Activated CD8-positive, alpha-beta T cell treated with anti-CD3 and anti-CD28 coated beads, Interleukin-2, amount 10 ng/mL, durations not matched to agents 7 days and 5 days (primary cell): ENCODE measurements at regions not wholly inside any gene's neighbourhood (a gene's known extent, or its start where the extent isn't known, plus 50 kb on each side); places are given as distances from the start of the nearest gene placed in this dataset.

ENCODE experiments used
- ATAC-seq: fragments of 150-1000 bp; cut with Tn5 transposase; one replicate; pipeline ENCODE4 v1.10.0; 2021; ENCODE audit warnings: moderate library complexity
- CTCF ChIA-PET: fragments of 350-600 bp; sonication (Branson Sonifier 250); formaldehyde crosslinking; loops from one replicate; lab custom pipeline; 2021; ENCODE audit warnings: antibody characterized with exemption; lab: Charles Lee
- POLR2A ChIA-PET: fragments of 350-600 bp; sonication (Branson Sonifier 250); formaldehyde crosslinking; loops from one replicate; lab custom pipeline; 2021; ENCODE audit warnings: antibody characterized with exemption; lab: Charles Lee
- DNase-seq: peaks from one replicate; pipeline ENCODE4 v3.0.0-alpha.2; 2020
- H3K27ac Mint-ChIP-seq: one replicate; pipeline ENCODE4 v1.8.0; 2021; ENCODE audit warnings: mild to moderate bottlenecking, mixed read lengths
- H3K27me3 Mint-ChIP-seq: one replicate; pipeline ENCODE4 v1.8.0; 2021; ENCODE audit warnings: low read depth, mixed read lengths
- H3K36me3 Mint-ChIP-seq: one replicate; pipeline ENCODE4 v1.8.0; 2021; ENCODE audit warnings: low read depth, mixed read lengths
- H3K4me1 Mint-ChIP-seq: one replicate; pipeline ENCODE4 v1.8.0; 2021; ENCODE audit warnings: low read depth, mixed read lengths
- H3K4me3 Mint-ChIP-seq: one replicate; pipeline ENCODE4 v1.8.0; 2021; ENCODE audit warnings: mild to moderate bottlenecking, mixed read lengths
- H3K9me3 Mint-ChIP-seq: one replicate; pipeline ENCODE4 v1.8.0; 2022; ENCODE audit warnings: mixed read lengths; ENCODE audit not compliant: insufficient read depth

DNA sequence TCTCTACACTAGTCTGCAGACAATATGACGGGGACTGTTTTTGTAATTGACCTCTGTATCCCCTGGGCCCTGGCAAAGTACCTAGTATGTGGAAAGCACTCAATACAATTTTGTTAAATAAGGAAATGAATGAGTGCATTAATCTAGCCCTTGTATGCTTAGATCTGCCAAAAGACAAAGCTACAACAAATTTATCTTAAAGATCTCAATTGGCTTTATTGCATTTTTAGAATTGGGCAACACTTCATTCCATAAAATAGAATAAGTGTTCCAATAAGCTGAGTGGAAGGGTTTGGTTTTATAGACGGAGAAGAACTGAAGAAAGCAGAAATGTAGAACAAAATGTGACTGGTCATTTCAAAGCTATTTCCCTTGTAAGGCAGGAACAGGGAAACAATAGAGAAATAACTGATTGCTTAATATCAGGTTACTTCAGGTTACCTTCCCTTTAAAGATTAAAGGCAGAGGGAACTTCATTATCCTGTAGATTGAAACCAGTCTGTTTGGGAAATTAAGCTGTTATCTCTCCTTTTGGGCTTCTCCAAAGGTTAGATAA lies 108.3 kb upstream of the MME start:
- ChIA-PET CTCF (no interaction called here), POLR2A (no interaction called here)
- DNase-seq, result no peak
- no peak for ATAC-seq
- no peak overlapping the region for H3K4me3 Mint-ChIP-seq
- H3K9me3 Mint-ChIP-seq, result no peaks in the 10 kb centered on the region
- no peak overlapping the region for H3K27ac Mint-ChIP-seq
- no peaks in the 10 kb centered on the region for H3K36me3 Mint-ChIP-seq
- H3K4me1 Mint-ChIP-seq, result no peaks in the 10 kb centered on the region
- no peaks in the 10 kb centered on the region for H3K27me3 Mint-ChIP-seq

DNA sequence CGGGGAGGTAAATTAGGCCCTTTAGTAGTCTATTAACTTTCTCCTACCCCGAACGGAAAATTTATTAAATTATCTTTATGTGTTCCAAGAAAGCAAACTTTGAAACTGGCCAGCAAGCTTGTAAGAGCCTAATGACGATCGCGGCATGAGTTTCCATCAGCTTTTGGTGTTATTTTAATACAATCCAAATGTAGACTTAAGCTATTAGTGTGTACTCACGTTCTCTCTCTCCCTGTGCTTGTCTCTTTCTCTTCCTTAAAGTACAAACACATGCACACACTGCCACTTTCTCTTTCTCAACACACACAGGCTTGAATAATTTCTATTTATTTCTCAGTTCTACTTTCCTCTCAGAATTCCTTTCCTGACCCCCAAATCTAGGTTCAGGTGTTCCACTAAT lies 108.8 kb upstream of the MME start:
- CTCF ChIA-PET, result no interaction called here
- H3K27me3 Mint-ChIP-seq, result no peaks in the 10 kb centered on the region
- DNase-seq, result no peak
- POLR2A ChIA-PET, result no interaction called here
- H3K27ac Mint-ChIP-seq, result no peak overlapping the region
- no peaks in the 10 kb centered on the region for H3K36me3 Mint-ChIP-seq
- H3K4me3 Mint-ChIP-seq, result no peak overlapping the region
- no peaks in the 10 kb centered on the region for H3K9me3 Mint-ChIP-seq
- no peaks in the 10 kb centered on the region for H3K4me1 Mint-ChIP-seq
- ATAC-seq, result no peak

DNA sequence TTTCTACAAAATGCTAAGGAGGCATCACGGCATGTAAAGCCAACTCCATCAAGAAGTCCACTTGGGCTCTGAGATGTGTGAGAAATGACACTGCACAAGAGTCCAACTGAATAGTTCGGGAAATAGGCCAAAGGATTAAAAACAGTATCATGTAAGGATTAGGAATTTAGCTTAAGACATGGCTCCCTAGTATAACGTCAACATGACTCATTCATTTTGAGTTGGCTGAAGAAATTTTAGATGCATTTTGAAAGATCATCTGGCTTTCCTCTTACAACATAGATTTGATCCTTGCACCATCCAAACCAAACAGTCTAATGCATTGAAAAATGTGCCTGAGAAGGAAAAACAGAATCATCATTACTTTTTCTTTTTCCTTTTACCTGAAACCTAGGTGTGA lies 109.3 kb upstream of the MME start:
- no peak for ATAC-seq
- Mint-ChIP-seq H3K27me3 (no peaks in the 10 kb centered on the region), H3K4me1 (no peaks in the 10 kb centered on the region), H3K4me3 (no peak overlapping the region), H3K9me3 (no peaks in the 10 kb centered on the region), H3K36me3 (no peaks in the 10 kb centered on the region), H3K27ac (no peak overlapping the region)
- ChIA-PET POLR2A (no interaction called here), CTCF (no interaction called here)
- no peak for DNase-seq

DNA sequence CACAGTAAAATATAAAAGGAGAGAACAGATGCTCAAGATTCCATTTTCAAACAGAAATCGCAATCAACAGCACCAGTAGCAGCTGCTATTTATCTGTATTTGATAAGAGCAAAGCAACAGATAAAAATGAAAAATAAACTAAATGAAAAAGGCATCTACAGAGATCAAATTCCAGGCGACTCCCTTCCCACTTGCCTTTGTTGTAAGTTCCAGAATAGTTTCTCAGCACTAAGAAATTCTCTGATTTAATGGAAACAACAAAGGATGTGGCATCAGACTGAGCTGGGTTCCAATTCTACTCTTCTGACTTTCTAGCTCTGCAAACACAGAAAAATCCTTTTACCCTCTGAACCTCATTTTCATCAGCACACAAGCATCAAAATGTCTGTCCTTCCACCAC lies 110.8 kb upstream of the MME start:
- Mint-ChIP-seq H3K4me1 (no peaks in the 10 kb centered on the region), H3K4me3 (no peak overlapping the region), H3K27me3 (no peaks in the 10 kb centered on the region), H3K36me3 (no peaks in the 10 kb centered on the region), H3K27ac (no peak overlapping the region), H3K9me3 (no peaks in the 10 kb centered on the region)
- no peak for ATAC-seq
- no peak for DNase-seq
- ChIA-PET POLR2A (no interaction called here), CTCF (no interaction called here)

DNA sequence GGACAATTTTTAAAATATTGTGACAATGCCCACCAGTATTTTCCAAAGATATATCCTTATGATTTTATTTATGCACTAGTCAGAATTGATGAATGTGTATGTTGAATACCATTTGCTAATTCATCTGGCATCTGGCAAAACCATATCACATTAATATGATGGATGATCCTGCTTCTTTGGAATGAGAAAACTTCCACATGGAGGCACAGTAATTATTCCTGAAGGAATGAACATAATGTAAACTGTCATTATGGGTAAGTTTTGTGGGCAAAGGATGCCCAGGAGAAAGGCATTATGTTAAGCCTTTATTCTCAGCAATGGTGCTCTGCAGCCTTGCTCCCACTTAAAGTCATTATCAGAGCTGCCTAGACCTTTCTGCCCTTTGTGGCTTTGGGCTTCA lies 113.0 kb upstream of the MME start:
- no peaks in the 10 kb centered on the region for H3K27me3 Mint-ChIP-seq
- ATAC-seq (no peak), DNase-seq (no peak)
- POLR2A ChIA-PET, result no interaction called here
- H3K4me3 Mint-ChIP-seq, result no peak overlapping the region
- H3K4me1 Mint-ChIP-seq, result no peaks in the 10 kb centered on the region
- no peak overlapping the region for H3K27ac Mint-ChIP-seq
- H3K9me3 Mint-ChIP-seq, result no peaks in the 10 kb centered on the region
- CTCF ChIA-PET, result no interaction called here
- no peaks in the 10 kb centered on the region for H3K36me3 Mint-ChIP-seq

DNA sequence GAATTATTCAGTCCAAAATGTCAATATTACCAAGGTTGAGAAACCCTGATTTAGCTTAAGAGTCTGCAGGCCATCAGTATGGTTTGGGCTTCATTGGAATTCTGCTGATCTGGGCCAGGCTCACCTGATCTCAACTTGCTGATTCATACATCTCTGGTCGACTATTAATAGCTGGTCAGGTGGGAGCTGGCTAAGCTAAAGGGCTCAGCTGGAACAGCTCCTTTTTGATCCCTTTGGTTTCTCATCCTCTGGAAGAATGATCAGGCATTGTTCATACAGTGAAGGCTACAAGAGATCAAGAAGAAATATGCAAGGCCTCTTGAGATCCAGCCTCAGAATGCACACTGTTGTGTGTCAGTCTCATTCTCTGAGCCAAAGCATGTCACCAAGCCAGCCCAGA lies 123.3 kb upstream of the MME start:
- no peak overlapping the region for H3K4me3 Mint-ChIP-seq
- DNase-seq (no peak), ATAC-seq (no peak)
- no peaks in the 10 kb centered on the region for H3K4me1 Mint-ChIP-seq
- H3K27me3 Mint-ChIP-seq, result no peaks in the 10 kb centered on the region
- POLR2A ChIA-PET, result no interaction called here
- no peaks in the 10 kb centered on the region for H3K9me3 Mint-ChIP-seq
- CTCF ChIA-PET, result no interaction called here
- no peaks in the 10 kb centered on the region for H3K36me3 Mint-ChIP-seq
- H3K27ac Mint-ChIP-seq, result no peak overlapping the region

DNA sequence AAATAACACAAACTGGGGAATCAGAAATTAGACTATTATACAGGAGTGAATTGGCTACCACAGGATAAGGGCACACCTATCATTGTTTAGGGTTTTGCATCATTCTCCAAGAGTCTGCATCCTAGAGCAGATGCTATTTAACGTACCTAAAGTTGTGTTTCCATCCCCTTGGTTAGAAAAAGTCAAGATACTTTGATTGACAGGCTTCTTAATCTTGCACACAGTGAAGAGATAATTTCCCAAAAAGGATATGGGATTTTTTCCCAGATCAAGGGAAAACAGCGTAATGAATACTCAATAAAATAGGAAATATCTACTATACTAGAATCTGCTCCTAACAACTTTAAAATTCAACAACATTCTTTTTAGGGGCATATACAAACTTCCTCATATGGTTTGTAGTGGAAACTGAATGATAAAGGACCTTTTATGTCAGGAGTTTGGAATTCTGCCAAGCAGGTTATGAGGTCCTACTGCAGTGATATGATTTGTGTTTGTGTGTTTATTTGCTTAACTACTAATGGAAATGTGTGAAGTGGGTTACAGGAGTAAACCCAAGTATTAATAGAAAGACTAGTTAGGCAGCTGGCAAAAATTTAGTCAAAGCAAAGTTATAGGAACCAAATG lies 124.1 kb upstream of the MME start:
- H3K27ac Mint-ChIP-seq, result no peak overlapping the region
- no peaks in the 10 kb centered on the region for H3K4me1 Mint-ChIP-seq
- H3K4me3 Mint-ChIP-seq, result no peak overlapping the region
- ATAC-seq (no peak), DNase-seq (no peak)
- POLR2A ChIA-PET, result no interaction called here
- H3K9me3 Mint-ChIP-seq, result no peaks in the 10 kb centered on the region
- H3K27me3 Mint-ChIP-seq, result no peaks in the 10 kb centered on the region
- H3K36me3 Mint-ChIP-seq, result no peaks in the 10 kb centered on the region
- CTCF ChIA-PET, result no interaction called here

DNA sequence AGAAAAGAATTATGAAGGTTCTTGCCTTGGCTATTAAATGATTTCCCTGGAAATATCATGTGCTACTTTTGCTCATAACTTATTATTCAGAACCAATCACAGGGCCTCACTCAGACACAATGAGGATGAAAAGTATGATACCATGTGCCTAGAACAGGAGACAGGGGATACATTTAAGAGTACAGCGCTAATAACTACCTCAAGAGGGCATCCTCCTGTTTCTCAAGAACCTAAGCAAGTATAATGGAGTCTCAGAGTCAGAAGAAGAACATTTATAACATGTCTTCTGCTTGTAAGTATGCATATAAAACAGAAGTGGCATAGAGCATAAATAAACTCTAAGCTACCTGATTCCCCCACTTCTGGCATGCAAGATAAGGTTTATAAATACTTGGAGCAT lies 125.4 kb upstream of the MME start:
- no peak overlapping the region for H3K27ac Mint-ChIP-seq
- ChIA-PET CTCF (no interaction called here), POLR2A (no interaction called here)
- DNase-seq (no peak), ATAC-seq (no peak)
- no peaks in the 10 kb centered on the region for H3K4me1 Mint-ChIP-seq
- H3K36me3 Mint-ChIP-seq, result no peaks in the 10 kb centered on the region
- no peaks in the 10 kb centered on the region for H3K9me3 Mint-ChIP-seq
- no peak overlapping the region for H3K4me3 Mint-ChIP-seq
- no peaks in the 10 kb centered on the region for H3K27me3 Mint-ChIP-seq

DNA sequence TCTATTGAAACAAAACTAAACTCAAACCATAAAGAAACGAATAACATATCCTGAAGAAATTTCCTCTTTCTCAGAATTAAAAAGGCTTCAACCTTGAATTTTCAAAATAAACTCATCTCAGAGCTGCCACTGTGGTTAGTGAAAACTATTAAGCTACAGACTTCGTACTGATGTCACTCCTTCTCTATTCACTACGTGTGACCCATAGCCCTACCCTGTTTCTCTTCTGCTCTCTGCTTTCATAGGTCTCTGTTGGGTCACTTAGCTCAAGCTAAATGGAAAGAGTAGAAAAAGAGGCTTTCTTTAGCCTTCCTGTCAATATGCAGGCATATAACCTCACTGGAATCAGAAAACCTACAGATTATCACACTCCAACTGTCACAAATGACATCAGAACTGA lies 126.6 kb upstream of the MME start:
- Mint-ChIP-seq H3K36me3 (no peaks in the 10 kb centered on the region), H3K27me3 (no peaks in the 10 kb centered on the region), H3K4me3 (no peak overlapping the region), H3K4me1 (no peaks in the 10 kb centered on the region), H3K27ac (no peak overlapping the region), H3K9me3 (no peaks in the 10 kb centered on the region)
- DNase-seq (no peak), ATAC-seq (no peak)
- CTCF ChIA-PET, result interaction anchor here (0.7 to 0.8 kb wide), 2 partner anchors 371 to 382 kb away, joined by 3 read pairs; no protein-coding TSS in a partner anchor
- POLR2A ChIA-PET, result interaction anchor here (0.7 kb wide), 1 partner anchor 10 kb away, joined by 3 read pairs; no protein-coding TSS in a partner anchor

DNA sequence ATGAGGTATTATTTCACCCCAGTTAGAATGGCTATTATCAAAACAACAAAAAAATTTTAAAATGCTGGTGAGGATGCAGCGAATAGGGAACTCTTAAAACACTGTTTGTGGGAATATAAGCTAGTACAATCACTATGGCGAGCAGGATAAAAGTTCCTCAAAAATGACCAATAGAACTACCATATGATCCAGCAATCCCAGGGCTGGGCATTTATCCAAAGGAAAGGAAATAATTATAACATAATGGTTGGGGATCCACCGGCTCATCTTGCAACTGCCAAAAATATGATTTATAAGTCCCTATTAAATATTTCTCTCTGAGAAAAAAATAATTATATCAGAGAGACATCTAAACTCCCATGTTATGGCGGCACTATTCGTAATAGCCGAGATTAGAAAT lies 127.6 kb upstream of the MME start:
- H3K27ac Mint-ChIP-seq, result no peak overlapping the region
- no peaks in the 10 kb centered on the region for H3K36me3 Mint-ChIP-seq
- no peak overlapping the region for H3K4me3 Mint-ChIP-seq
- H3K9me3 Mint-ChIP-seq, result no peaks in the 10 kb centered on the region
- POLR2A ChIA-PET, result no interaction called here
- no peaks in the 10 kb centered on the region for H3K27me3 Mint-ChIP-seq
- ATAC-seq (no peak), DNase-seq (no peak)
- no peaks in the 10 kb centered on the region for H3K4me1 Mint-ChIP-seq
- CTCF ChIA-PET, result no interaction called here

DNA sequence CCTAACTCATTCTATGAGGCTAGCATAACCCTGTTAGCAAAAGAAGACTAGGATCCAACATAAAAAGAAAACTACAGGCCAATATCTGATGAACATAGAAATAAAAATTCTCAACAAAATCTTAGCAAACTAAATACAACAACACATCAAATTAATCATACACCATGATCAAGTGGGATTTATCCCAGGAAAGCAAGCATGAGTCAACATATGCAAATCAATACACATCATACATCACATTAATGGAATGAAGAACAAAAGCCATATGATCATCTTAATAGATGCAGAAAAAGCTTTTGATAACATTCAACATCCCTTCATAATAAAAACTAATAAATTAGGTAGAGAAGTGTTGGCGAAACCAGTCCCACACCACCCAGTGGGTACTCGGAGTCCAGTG lies 136.1 kb upstream of the MME start:
- DNase-seq (no peak), ATAC-seq (no peak)
- H3K9me3 Mint-ChIP-seq, result peaks cover 12% of the 10 kb centered on the region
- H3K27me3 Mint-ChIP-seq, result no peaks in the 10 kb centered on the region
- no peak overlapping the region for H3K27ac Mint-ChIP-seq
- ChIA-PET CTCF (no interaction called here), POLR2A (no interaction called here)
- no peaks in the 10 kb centered on the region for H3K36me3 Mint-ChIP-seq
- no peaks in the 10 kb centered on the region for H3K4me1 Mint-ChIP-seq
- no peak overlapping the region for H3K4me3 Mint-ChIP-seq

DNA sequence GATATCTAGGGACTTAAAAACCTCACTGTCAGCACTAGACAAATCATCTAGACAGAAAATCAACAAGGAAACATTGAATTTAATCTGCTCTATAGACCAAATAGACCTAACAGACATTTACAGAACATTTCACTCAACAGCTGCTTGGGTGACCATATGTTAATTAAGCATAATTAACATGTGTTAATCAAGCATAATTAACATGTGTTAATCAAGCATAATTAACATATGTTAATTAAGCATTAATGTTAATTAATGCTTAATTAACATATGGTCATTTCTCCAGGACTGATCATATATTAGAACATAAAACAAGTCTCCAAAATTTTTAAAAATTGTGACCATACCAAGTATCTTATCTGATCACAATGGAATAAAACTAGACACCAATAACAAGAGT lies 137.3 kb upstream of the MME start:
- no peak for DNase-seq
- H3K9me3 Mint-ChIP-seq, result peaks cover 12% of the 10 kb centered on the region
- ATAC-seq, result no peak
- CTCF ChIA-PET, result no interaction called here
- H3K36me3 Mint-ChIP-seq, result no peaks in the 10 kb centered on the region
- no peaks in the 10 kb centered on the region for H3K4me1 Mint-ChIP-seq
- no peak overlapping the region for H3K4me3 Mint-ChIP-seq
- POLR2A ChIA-PET, result no interaction called here
- H3K27me3 Mint-ChIP-seq, result no peaks in the 10 kb centered on the region
- H3K27ac Mint-ChIP-seq, result no peak overlapping the region

DNA sequence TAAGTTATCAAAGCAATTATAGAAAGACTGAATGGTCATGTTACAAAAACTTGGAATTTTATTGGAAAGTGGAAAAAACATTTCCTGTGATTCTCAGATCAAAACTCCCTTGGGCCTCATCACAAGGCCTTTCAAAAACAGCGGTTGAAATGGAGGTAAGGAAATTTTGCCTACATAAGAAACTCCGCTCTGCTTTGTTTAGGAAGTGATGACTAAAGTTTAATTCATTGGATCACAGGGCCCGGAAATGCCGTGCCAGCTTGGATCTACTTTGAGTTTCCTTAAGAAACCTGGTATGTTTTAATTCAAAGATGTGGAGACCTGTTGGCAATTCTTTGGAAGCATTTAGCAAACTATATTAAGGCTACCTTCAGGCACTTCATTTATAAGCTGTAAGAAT lies 143.9 kb upstream of the MME start:
- DNase-seq, result no peak
- Mint-ChIP-seq H3K36me3 (no peaks in the 10 kb centered on the region), H3K4me1 (no peaks in the 10 kb centered on the region), H3K9me3 (peaks cover 6% of the 10 kb centered on the region), H3K27ac (no peak overlapping the region), H3K27me3 (no peaks in the 10 kb centered on the region), H3K4me3 (no peak overlapping the region)
- POLR2A ChIA-PET, result no interaction called here
- ATAC-seq, result no peak
- CTCF ChIA-PET, result no interaction called here
